Peyer's patch (tissue), 4 donors: ENCODE measurements at regions not wholly inside any gene's neighbourhood (a gene's known extent, or its start where the extent isn't known, plus 50 kb on each side); places are given as distances from the start of the nearest gene placed in this dataset.

Experiments
- CTCF ChIP-seq, 6 experiments: fragments of 450-650 bp in 4 of 6; fragments of 200-600 bp in 2 of 6; sonication (generic) in 1 of 6; IDR thresholded peaks; one replicate each; pipeline ENCODE4 v1.5.1; 2017 to 2019; ENCODE audit warnings: antibody characterized with exemption in 6 of 6, mild to moderate bottlenecking in 3 of 6, moderate library complexity in 1 of 6
- POLR2A ChIP-seq, 2 donors: fragments of 450-650 bp; IDR thresholded peaks; one replicate each; pipeline ENCODE4 v1.5.1; 2017; ENCODE audit warnings: antibody characterized with exemption in 2 of 2, mild to moderate bottlenecking in 2 of 2, moderate library complexity in 2 of 2

GRCh38 chr3:168427835-168428475 lies 332.2 kb upstream of the GOLIM4 start:
- TF ChIP-seq CTCF (IDR thresholded peaks at IDR 0.05) (no peak), POLR2A (IDR thresholded peaks at IDR 0.05) (no peak)
